Mesenchymal stem cell (in vitro differentiated cells and primary cell): ENCODE measurements at regions not wholly inside any gene's neighbourhood (a gene's known extent, or its start where the extent isn't known, plus 50 kb on each side); places are given as distances from the start of the nearest gene placed in this dataset.

Experiments
- DNase-seq: peaks from one replicate; pipeline ENCODE4 v3.0.0-alpha.2; 2013
- H2AFZ ChIP-seq: one replicate; pipeline ENCODE4 v1.6.1; 2013; ENCODE audit warnings: low read depth, mild to moderate bottlenecking, control low read depth, inconsistent platforms, low read length, moderate library complexity
- H2AK5ac ChIP-seq: 2 replicates; pipeline ENCODE4 v1.6.1; 2013; ENCODE audit warnings: low read length, moderate library complexity, mild to moderate bottlenecking, inconsistent platforms; ENCODE audit not compliant: severe bottlenecking
- H2BK120ac ChIP-seq: one replicate; pipeline ENCODE4 v1.6.1; 2013; ENCODE audit warnings: low read depth, mild to moderate bottlenecking, inconsistent platforms, low read length, moderate library complexity
- H2BK12ac ChIP-seq, 2 experiments: one replicate each; pipeline ENCODE4 v1.6.1; 2013; ENCODE audit warnings: inconsistent platforms in 2 of 2, low read length in 2 of 2, mild to moderate bottlenecking in 2 of 2, moderate library complexity in 2 of 2, control low read depth in 1 of 2
- H2BK15ac ChIP-seq: one replicate; pipeline ENCODE4 v1.6.1; 2013; ENCODE audit warnings: mild to moderate bottlenecking, low read depth, inconsistent platforms; ENCODE audit not compliant: poor library complexity, severe bottlenecking
- H2BK5ac ChIP-seq: 2 replicates; pipeline ENCODE4 v1.6.1; 2013; ENCODE audit warnings: low read depth, mild to moderate bottlenecking, low read length, control low read depth, inconsistent platforms; ENCODE audit not compliant: poor library complexity, severe bottlenecking
- H3K14ac ChIP-seq, 2 experiments: one replicate each; pipeline ENCODE4 v1.6.1; 2013; ENCODE audit warnings: inconsistent platforms in 2 of 2, low read length in 2 of 2, control low read depth in 1 of 2, mild to moderate bottlenecking in 1 of 2, moderate library complexity in 1 of 2
- H3K18ac ChIP-seq, 2 experiments: one replicate each; pipeline ENCODE4 v1.6.1; 2013; ENCODE audit warnings: inconsistent platforms in 2 of 2, low read length in 2 of 2, control low read depth in 1 of 2, low read depth in 1 of 2, mild to moderate bottlenecking in 1 of 2
- H3K23ac ChIP-seq, 2 experiments: one replicate each; pipeline ENCODE4 v1.6.1; 2013; ENCODE audit warnings: inconsistent platforms in 2 of 2, low read length in 2 of 2, mild to moderate bottlenecking in 2 of 2, moderate library complexity in 2 of 2, control low read depth in 1 of 2
- H3K27ac ChIP-seq: 2 replicates; pipeline ENCODE4 v1.5.1; 2013; ENCODE audit warnings: mild to moderate bottlenecking, moderate library complexity, low read length, control low read depth, inconsistent platforms; ENCODE audit not compliant: poor library complexity, severe bottlenecking
- H3K27me3 ChIP-seq, 2 experiments: 2 replicates each; pipeline versions ENCODE4 v1.6.1 to v1.7.0; 2013; ENCODE audit warnings: low read length in 2 of 2, mild to moderate bottlenecking in 2 of 2, moderate library complexity in 2 of 2, control low read depth in 1 of 2, inconsistent platforms in 1 of 2; ENCODE audit not compliant: control insufficient read depth in 1 of 2, insufficient read depth in 1 of 2
- H3K36me3 ChIP-seq, 2 experiments: 2 replicates each; pipeline versions ENCODE4 v1.6.1 to v1.7.0; 2013; ENCODE audit warnings: low read length in 2 of 2, control low read depth in 1 of 2, inconsistent platforms in 1 of 2, low read depth in 1 of 2, mild to moderate bottlenecking in 1 of 2; ENCODE audit not compliant: insufficient read depth in 2 of 2, control insufficient read depth in 1 of 2
- H3K4ac ChIP-seq, 2 experiments: one replicate each; pipeline ENCODE4 v1.6.1; 2013; ENCODE audit warnings: inconsistent platforms in 2 of 2, low read length in 2 of 2, mild to moderate bottlenecking in 2 of 2, moderate library complexity in 2 of 2, control low read depth in 1 of 2, low read depth in 1 of 2
- H3K4me1 ChIP-seq: 2 replicates; pipeline ENCODE4 v1.6.1; 2013; ENCODE audit warnings: low read depth, low read length, control low read depth; ENCODE audit not compliant: control insufficient read depth, insufficient read depth
- H3K4me2 ChIP-seq: 2 replicates; pipeline ENCODE4 v1.6.1; 2013; ENCODE audit warnings: low read length, mild to moderate bottlenecking, inconsistent platforms; ENCODE audit not compliant: poor library complexity, severe bottlenecking
- H3K4me3 ChIP-seq, 2 experiments: 2 replicates each; pipeline versions ENCODE4 v1.5.1 to v1.7.0; 2013; ENCODE audit warnings: low read length in 2 of 2, mild to moderate bottlenecking in 2 of 2, control low read depth in 1 of 2, low read depth in 1 of 2; ENCODE audit not compliant: insufficient read depth in 1 of 2
- H3K79me1 ChIP-seq: replicated peaks from 2 replicates; pipeline ENCODE4 v1.6.1; 2013; ENCODE audit warnings: mild to moderate bottlenecking, control low read depth, low read length, inconsistent platforms; ENCODE audit not compliant: poor library complexity, severe bottlenecking
- H3K9ac ChIP-seq: 2 replicates; pipeline ENCODE4 v1.7.0; 2013; ENCODE audit warnings: mild to moderate bottlenecking, low read length, moderate library complexity
- H3K9me3 ChIP-seq: 2 replicates; pipeline ENCODE4 v1.7.0; 2013; ENCODE audit warnings: mild to moderate bottlenecking, low read length; ENCODE audit not compliant: control insufficient read depth
- H4K8ac ChIP-seq: one replicate; pipeline ENCODE4 v1.6.1; 2013; ENCODE audit warnings: inconsistent platforms, mild to moderate bottlenecking, low read length, moderate library complexity
- H4K91ac ChIP-seq: one replicate; pipeline ENCODE4 v1.6.1; 2013; ENCODE audit warnings: mild to moderate bottlenecking, low read length, inconsistent platforms
- WGBS: methylation state at CpG from one replicate; pipeline ENCODE4 v1.1.7; 2013; ENCODE audit warnings: mixed read lengths; 5-methylcytosine and 5-hydroxymethylcytosine counted together

DNA sequence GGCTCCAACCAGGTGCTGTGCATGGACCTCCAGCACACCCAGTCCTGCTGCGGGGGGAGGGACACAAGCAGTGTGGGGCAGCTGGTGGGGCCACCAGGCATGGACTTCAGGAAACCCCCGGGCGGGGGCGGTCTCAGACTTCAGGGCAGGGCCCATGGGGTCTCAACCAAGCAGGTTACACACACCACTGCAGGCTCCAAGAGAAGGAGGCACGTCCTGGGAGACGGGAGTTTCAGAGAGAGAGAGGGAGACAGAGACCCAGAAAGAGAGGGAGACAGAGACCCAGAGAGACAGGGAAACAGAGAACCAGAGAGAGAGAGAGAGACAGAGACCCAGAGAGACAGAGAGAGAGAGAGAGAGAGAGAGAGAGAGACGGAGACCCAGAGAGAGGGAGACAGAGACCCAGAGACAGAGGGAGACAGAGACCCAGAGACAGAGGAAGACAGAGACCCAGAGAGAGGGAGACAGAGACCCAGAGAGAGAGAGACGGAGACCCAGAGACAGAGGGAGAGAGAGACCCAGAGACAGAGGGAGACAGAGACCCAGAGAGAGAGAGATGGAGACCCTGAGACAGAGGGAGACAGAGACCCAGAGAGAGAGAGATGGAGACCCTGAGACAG lies 128.9 kb downstream of the NCOR2 start:
- H2BK12ac ChIP-seq: no peak overlapping the region
- H4K8ac ChIP-seq: no peak overlapping the region
- H2BK120ac ChIP-seq: no peak overlapping the region
- 81% methylated on average over 8 of the region's 8 CpGs for WGBS
- DNase-seq: no peak
- H2BK15ac ChIP-seq: no peak overlapping the region
- peak overlapping the region in 1 of 2 experiments; percentile 19 for H3K4ac ChIP-seq
- no peak overlapping the region for H2AK5ac ChIP-seq
- H2AFZ ChIP-seq: no peak overlapping the region
- no peak overlapping the region for H3K4me2 ChIP-seq
- H3K4me1 ChIP-seq: peaks cover 33% of the 10 kb centered on the region
- H3K14ac ChIP-seq: no peak overlapping the region
- H4K91ac ChIP-seq: no peak overlapping the region
- H3K18ac ChIP-seq: no peak overlapping the region
- H3K4me3 ChIP-seq: no peak overlapping the region
- peaks cover 37 to 78% of the 10 kb centered on the region in 2 experiments for H3K36me3 ChIP-seq
- no peak overlapping the region for H2BK5ac ChIP-seq
- peaks cover 24% of the 10 kb centered on the region for H3K79me1 ChIP-seq
- no peak overlapping the region for H3K9ac ChIP-seq
- H3K9me3 ChIP-seq: no peaks in the 10 kb centered on the region
- H3K27ac ChIP-seq: no peak overlapping the region
- no peaks in the 10 kb centered on the region for H3K27me3 ChIP-seq
- H3K23ac ChIP-seq: no peak overlapping the region

DNA sequence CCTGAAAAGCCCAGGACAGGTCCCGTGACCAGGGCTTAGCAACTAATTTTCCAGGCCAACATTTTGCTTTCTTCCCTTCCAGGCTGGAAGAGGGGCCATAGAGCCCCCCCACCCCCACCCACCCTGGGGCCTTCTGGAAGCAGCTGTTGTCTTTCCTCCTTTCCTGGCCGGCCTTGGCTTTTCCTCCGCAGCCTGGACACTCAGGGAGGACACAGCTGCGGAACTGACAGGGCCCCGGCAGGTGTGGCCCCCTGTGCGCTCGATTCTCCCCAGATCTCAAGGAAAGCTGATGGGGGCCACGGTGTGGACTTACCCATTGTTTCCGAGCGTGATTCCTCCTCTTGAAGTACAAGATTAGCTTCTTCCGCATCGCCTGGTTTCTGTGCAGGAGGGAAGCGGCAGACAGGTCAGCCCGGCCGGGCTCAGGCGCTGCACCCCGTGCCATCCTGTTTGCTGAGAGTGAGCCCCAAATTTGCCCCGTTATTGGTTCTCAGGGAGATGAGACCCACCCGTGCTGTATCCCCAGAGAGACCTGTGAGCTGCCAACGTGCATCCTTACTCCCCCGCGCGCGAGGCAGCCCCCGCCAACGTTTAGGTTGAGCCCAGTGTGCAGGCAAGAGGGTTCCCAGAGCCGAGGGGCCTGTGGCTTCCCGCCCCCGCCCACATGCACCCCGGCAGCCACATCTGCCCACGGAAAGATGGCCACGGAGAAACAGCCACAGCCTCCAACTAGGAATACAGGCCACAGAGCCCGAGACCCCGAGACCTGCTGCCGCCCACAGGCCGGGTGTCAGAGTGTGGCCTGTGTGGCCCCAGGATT lies 129.6 kb downstream of the NCOR2 start:
- H4K91ac ChIP-seq: no peak overlapping the region
- no peak overlapping the region for H3K23ac ChIP-seq
- peak overlapping the region in 1 of 2 experiments; percentile 30 for H3K4ac ChIP-seq
- no peak overlapping the region for H3K18ac ChIP-seq
- H4K8ac ChIP-seq: no peak overlapping the region
- WGBS: 93% methylated on average over 36 of the region's 36 CpGs
- no peak overlapping the region for H3K9ac ChIP-seq
- no peak overlapping the region for H2AK5ac ChIP-seq
- H2BK5ac ChIP-seq: no peak overlapping the region
- H3K14ac ChIP-seq: no peak overlapping the region
- H2AFZ ChIP-seq: no peak overlapping the region
- H3K4me3 ChIP-seq: no peak overlapping the region
- H3K27me3 ChIP-seq: no peaks in the 10 kb centered on the region
- H2BK15ac ChIP-seq: peak overlapping the region; percentile 8
- peaks cover 35% of the 10 kb centered on the region for H3K4me1 ChIP-seq
- DNase-seq: no peak
- no peak overlapping the region for H3K4me2 ChIP-seq
- H3K36me3 ChIP-seq: peaks cover 39 to 78% of the 10 kb centered on the region in 2 experiments
- no peak overlapping the region for H2BK120ac ChIP-seq
- H2BK12ac ChIP-seq: no peak overlapping the region
- no peaks in the 10 kb centered on the region for H3K9me3 ChIP-seq
- H3K79me1 ChIP-seq: peaks cover 27% of the 10 kb centered on the region
- no peak overlapping the region for H3K27ac ChIP-seq

DNA sequence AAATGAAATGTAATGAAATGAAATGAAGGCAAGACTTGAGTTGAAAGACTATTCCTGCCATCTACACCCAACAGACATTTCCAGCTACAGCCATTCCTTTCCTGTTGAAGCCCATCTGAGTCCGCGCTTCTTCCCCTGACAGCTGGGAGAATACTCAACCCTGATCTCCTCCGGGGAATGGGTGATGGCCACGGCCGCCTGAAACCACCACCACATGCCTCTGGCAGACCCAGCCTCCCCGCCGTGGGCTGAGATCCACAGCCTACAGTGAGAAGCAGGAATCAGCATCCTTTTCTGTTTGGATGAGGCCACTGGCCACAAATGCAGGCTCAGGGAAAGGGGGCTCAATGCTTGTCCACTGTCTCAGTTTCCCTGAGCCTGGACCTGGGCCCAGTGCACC lies 130.3 kb downstream of the NCOR2 start:
- Histone ChIP-seq H2BK12ac (no peak overlapping the region), H3K79me1 (peaks cover 25% of the 10 kb centered on the region), H3K27ac (no peak overlapping the region), H3K4ac (peak overlapping the region in 1 of 2 experiments; percentile 30), H3K9ac (no peak overlapping the region), H3K14ac (no peak overlapping the region), H2AK5ac (no peak overlapping the region), H3K4me2 (no peak overlapping the region), H3K4me1 (peaks cover 39% of the 10 kb centered on the region), H3K36me3 (peaks cover 32 to 73% of the 10 kb centered on the region in 2 experiments), H4K91ac (no peak overlapping the region), H3K4me3 (no peak overlapping the region), H3K9me3 (no peaks in the 10 kb centered on the region), H4K8ac (no peak overlapping the region), H3K27me3 (no peaks in the 10 kb centered on the region), H2AFZ (no peak overlapping the region), H2BK15ac (peak overlapping the region; percentile 26), H2BK5ac (no peak overlapping the region), H3K23ac (no peak overlapping the region), H2BK120ac (no peak overlapping the region), H3K18ac (no peak overlapping the region)
- DNase-seq: no peak
- WGBS: 96% methylated on average over 7 of the region's 7 CpGs

DNA sequence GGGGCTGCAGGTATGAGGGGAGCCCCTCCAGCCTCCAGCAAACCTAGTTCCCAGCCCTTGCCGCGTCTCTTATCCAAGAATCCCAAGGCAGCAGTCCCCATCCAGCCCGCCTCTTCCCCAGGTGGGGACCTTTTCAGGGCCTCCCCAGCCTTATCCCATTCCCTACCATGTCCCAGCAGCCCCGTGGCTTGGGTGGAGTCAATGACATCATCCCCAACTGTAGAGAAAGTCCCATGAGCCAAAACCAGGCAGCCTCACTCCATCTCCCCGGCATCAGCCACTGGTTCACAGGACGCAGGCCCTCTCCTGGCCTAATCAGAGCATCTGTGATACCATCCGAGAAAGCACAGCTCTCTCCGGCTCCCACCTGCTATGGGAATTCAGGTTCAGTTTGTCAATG lies 131.0 kb downstream of the NCOR2 start:
- Histone ChIP-seq H3K14ac (no peak overlapping the region), H3K4me2 (no peak overlapping the region), H3K18ac (no peak overlapping the region), H2BK15ac (no peak overlapping the region), H2BK5ac (no peak overlapping the region), H3K9ac (no peak overlapping the region), H2BK12ac (no peak overlapping the region), H3K4me3 (no peak overlapping the region), H3K4ac (no peak overlapping the region), H4K8ac (no peak overlapping the region), H3K27ac (no peak overlapping the region), H2AFZ (no peak overlapping the region), H3K27me3 (no peaks in the 10 kb centered on the region), H2BK120ac (no peak overlapping the region), H3K23ac (no peak overlapping the region), H3K4me1 (peaks cover 38% of the 10 kb centered on the region), H4K91ac (no peak overlapping the region), H2AK5ac (no peak overlapping the region), H3K79me1 (peaks cover 29% of the 10 kb centered on the region), H3K36me3 (peaks cover 24 to 73% of the 10 kb centered on the region in 2 experiments), H3K9me3 (no peaks in the 10 kb centered on the region)
- no peak for DNase-seq
- 97% methylated on average over 8 of the region's 8 CpGs for WGBS
